GM18873 (cell line): ENCODE measurements at regions not wholly inside any gene's neighbourhood (a gene's known extent, or its start where the extent isn't known, plus 50 kb on each side); places are given as distances from the start of the nearest gene placed in this dataset.
"Not testable (repeated sequence)": the region's sequence is repeated elsewhere in the genome, so short reads cannot be mapped to it uniquely, and the experiment has no call there.

Source experiments
- ATAC-seq: cut with Tn5 transposase; IDR thresholded peaks from one replicate; pipeline ENCODE4 v1.9.1; 2021; ENCODE audit warnings: mild to moderate bottlenecking, moderate library complexity, moderate number of reproducible peaks; ENCODE audit not compliant: unreplicated experiment, low FRiP score

GRCh38 chrX:121405826-121406225, 358.4 kb downstream of the GLUD2 start:
- ATAC-seq, result no peak

- no peak for ATAC-seq
Measured at GRCh38 chrX:121407627-121408026, 360.2 kb downstream of the GLUD2 start.

- not testable (repeated sequence) for ATAC-seq
Measured at GRCh38 chrX:121431514-121431913, 384.1 kb downstream of the GLUD2 start.

GRCh38 chrX:121433289-121433688, 385.9 kb downstream of the GLUD2 start:
- no peak for ATAC-seq

- ATAC-seq, result not testable (repeated sequence)
Measured at GRCh38 chrX:121437666-121438065, 390.3 kb downstream of the GLUD2 start.

GRCh38 chrX:121455890-121456289, 408.5 kb downstream of the GLUD2 start:
- no peak for ATAC-seq

- ATAC-seq, result peak; percentile 91
Measured at GRCh38 chrX:121456315-121456714, 408.9 kb downstream of the GLUD2 start.

GRCh38 chrX:121457096-121457495, 409.7 kb downstream of the GLUD2 start:
- ATAC-seq, result no peak

GRCh38 chrX:121479406-121479805, 432.0 kb downstream of the GLUD2 start:
- ATAC-seq, result no peak

- ATAC-seq, result no peak
Measured at GRCh38 chrX:121496966-121497365, 449.6 kb downstream of the GLUD2 start.

- ATAC-seq, result no peak
Measured at GRCh38 chrX:121504153-121504552, 456.7 kb downstream of the GLUD2 start.

GRCh38 chrX:121546317-121546716, 498.9 kb downstream of the GLUD2 start:
- ATAC-seq, result no peak

GRCh38 chrX:121558886-121559285, 511.5 kb downstream of the GLUD2 start:
- no peak for ATAC-seq

- ATAC-seq, result no peak
Measured at GRCh38 chrX:121562616-121563015, 515.2 kb downstream of the GLUD2 start.

- ATAC-seq, result peak; percentile 70
Measured at GRCh38 chrX:121569609-121570008, 522.2 kb downstream of the GLUD2 start.

GRCh38 chrX:121570072-121570841, 522.8 kb downstream of the GLUD2 start:
- ATAC-seq, result peak; percentile 48

GRCh38 chrX:121571333-121571732, 523.9 kb downstream of the GLUD2 start:
- no peak for ATAC-seq

- not testable (repeated sequence) for ATAC-seq
Measured at GRCh38 chrX:121574384-121574783, 527.0 kb downstream of the GLUD2 start.

GRCh38 chrX:121579016-121579760, 531.8 kb downstream of the GLUD2 start:
- ATAC-seq, result no peak

GRCh38 chrX:121581885-121582284, 534.5 kb downstream of the GLUD2 start:
- ATAC-seq, result no peak

- no peak for ATAC-seq
Measured at GRCh38 chrX:121585626-121586025, 538.2 kb downstream of the GLUD2 start.

GRCh38 chrX:121592884-121593283, 545.5 kb downstream of the GLUD2 start:
- no peak for ATAC-seq
